HG03442 (cell line): ENCODE measurements at regions not wholly inside any gene's neighbourhood (a gene's known extent, or its start where the extent isn't known, plus 50 kb on each side); places are given as distances from the start of the nearest gene placed in this dataset.
"Not testable (repeated sequence)": the region's sequence is repeated elsewhere in the genome, so short reads cannot be mapped to it uniquely, and the experiment has no call there.

Experiments
- ATAC-seq: cut with Tn5 transposase; IDR thresholded peaks from one replicate; pipeline ENCODE4 v1.9.1; 2021; ENCODE audit warnings: mild to moderate bottlenecking, moderate library complexity; ENCODE audit not compliant: unreplicated experiment

DNA sequence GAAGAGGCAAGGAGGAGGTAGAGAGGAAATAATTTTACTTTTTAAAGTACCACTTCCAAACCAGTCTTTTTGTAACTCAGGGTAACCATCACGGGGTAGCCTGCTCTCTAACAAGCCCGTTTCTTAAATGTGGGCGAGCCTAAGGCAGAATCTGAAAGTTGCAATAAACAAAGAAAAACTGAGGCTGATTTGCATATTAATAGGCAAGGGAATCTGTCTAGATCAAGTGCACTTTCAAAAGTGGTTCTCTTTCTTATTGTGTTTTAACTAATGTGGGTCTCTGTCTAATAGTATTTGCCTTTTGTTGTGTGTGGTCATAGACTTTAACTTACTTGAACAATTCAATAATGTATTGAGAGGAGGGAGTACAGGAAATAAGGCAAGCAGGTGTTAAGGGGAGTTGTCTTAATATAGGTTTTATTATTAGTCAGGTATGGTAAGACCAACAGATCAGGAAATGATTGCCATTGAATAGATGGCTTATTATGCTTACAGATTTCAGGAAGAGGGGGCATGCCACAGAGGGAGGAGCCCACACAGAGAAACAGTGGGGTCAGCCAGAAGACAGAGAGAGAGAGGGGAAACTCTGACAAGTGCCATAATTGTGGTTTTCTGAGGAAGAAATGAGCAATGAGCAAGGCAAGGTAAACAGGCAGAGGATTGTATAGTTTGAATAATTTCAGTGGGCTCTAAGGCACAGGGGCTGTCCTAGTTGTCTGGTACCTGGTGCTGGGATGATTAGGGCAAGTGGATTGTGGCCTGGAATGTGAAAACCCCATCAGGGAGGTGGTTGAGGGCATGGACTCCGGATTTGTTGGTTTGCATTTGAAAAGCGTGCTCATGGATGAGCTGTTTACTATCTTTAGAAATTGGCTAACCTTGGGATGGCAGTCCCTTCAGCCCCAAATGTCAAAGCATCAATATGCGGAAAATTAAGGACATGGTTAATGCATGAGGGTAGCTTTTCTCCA lies 237.2 kb downstream of the TOX3 start:
- ATAC-seq, result no peak

DNA sequence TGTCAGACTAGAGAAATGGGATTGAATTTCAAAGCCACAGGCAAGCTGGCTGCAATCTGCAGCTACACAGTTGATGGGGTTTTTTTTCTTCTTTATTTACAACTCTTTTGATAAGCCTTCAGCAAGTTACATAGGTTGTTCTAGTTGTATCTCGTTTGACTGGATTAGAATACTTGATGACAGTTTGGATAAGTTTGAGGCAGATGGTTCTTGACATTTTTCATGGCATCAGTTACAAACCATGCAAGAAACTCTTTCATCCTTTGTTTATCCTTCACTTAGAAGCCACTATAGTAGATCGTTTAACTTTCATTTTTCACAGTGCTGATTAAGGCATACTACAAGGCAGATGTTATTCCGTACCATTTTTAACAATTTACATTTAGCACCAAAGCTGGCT lies 238.9 kb downstream of the TOX3 start:
- no peak for ATAC-seq

DNA sequence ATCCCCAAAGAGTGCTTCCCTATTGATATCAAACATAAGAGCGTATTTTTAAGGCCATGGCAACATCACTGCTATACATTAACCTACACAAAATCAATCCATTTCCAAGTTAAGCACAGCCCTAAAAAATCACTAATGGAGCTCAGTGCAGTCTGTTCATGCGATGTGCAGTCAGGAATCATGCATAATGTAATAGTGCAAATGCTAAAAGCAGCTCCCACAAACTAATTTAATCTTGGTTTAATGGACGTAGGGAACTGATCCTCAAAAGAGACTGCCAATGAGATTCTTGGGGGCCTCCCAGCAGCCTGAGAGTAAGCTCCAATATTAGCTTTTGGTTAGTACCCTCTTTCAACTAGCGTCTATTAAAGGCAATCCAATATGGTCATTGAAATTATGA lies 245.9 kb downstream of the TOX3 start:
- ATAC-seq, result no peak

DNA sequence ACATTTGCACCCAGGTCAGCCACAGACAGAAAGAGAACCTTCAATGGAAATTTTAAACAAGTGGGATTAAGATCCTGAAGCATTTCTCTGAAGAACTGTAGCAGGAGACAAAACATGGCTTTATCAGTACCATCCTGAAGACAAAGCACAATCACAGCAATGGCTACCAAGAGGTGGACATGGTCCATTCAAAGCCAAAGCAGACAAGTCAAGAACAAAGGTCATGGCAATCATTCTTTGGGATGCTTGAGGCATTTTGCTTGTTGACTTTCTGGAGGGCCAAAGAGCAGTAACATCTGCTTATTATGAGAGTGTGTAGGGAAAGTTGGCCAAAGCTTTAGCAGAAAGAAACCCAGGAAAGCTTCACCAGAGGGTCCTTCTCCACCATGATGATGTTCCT lies 248.2 kb downstream of the TOX3 start:
- ATAC-seq, result no peak

DNA sequence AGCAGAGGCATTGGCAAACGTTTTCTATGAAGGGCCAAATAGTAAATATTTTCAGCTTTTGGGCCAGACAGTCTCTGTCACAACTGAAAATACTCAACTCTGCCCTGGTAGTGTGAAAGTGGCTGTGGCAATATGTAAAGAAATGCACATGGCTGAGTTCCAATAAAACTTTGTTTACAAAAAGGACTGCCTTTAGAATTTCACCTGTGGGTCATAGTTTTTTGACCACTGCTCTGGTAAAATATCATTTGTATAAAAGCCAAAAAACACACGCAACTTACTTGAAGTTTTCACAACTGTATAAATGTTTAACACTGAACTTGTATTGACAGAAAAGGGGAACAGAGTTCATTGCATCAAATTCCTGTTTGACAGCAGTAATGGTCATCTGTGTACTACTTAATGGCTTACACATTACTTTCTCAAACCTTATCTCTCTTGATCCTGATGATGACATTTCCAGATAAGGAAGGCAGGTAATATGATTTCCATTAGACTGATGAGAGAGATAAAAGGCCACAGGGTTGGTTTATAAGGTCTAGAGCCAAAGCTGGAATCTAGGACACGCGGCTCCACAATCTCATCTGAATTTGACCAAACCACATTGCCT lies 250.1 kb downstream of the TOX3 start:
- ATAC-seq, result not testable (repeated sequence)

DNA sequence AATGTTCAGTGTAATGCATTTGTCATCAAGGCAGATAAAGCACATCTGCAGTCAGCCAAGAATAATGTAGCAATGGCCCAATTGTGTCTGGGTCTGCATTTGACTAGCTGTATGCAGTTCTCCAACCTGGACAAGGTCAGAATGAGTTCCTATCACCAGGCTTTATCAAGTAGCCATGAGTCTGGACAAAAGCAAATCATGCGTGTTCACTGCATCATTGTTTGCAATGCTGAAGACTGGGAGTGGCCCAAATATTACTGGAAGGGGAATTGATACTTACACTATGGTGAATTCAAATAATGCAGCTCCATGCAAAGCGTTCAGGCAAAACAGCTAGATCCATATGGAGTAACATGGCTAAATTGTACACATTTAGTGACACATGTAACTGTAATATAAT lies 250.9 kb downstream of the TOX3 start:
- no peak for ATAC-seq

DNA sequence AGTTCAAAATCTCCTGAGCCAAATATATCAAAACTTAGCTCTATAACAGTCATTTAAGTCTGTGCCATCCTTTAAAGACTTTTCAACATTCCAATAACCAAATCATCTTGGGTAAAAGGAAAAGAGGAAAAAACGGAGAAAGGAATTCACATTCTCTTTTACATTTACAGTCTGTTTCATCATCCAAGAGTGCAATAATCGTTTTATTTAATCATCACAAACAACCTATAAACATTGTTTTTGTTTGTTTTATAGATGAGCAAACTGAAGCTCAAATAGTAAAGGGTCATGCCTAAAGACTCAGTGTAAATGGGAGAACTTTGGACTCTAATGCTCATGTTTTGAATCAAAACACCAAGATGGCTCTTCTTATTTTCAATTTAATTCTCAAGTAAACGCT lies 252.3 kb downstream of the TOX3 start:
- ATAC-seq, result no peak

DNA sequence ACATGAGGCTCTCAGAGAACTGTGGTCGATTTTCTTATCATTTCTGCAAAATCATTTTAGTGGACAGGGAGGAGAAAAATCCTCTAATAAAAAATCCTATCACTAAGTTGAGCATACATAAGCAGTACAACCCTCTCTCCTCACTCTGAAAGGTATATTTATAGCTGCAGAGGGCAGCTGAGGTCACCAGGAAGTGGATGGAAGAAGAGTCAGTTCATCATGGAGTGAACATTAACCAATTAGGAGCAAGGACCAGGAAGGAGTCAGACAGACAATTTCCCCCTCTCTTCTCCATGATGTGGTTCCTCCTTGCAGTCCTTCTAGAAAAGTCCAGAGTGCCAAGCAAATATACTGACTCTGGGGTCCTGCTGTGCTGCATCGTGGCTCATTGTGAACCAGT lies 253.7 kb downstream of the TOX3 start:
- ATAC-seq, result no peak

DNA sequence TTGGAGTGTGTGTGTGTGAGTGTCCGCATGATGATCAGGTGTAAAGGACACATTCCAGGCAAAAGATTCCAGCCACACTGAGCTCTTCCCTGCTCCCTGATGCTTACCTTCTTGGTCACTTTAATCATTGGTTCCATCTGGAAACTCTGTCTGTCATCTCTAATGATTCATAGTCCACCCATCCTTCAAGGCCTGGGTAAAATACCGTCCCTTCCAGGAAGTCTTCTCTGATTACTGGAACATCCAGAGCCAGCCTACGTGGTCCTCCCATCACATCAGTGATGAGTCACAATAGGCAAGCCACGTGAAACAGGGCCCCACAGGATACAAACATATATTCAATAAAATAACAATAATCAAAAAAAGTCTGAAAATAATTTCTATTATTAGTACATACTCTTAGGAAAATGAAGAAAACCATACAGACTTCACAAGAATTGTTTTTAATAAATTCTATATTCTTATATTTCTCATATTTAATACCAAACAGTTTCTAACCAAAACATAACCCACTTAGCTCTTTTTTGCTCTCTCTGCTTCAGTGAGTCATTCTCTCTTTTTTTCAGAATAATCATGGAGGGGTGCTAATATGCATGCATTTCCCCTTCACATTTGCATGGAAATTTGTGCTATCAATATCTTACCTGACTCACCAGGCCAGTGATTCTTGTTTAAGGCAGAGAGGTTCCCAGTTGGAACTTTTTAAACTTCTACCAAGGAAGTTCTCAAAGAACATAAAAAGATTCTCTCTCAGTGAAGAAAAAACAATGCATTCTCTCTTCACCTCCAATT lies 263.2 kb downstream of the TOX3 start:
- no peak for ATAC-seq

DNA sequence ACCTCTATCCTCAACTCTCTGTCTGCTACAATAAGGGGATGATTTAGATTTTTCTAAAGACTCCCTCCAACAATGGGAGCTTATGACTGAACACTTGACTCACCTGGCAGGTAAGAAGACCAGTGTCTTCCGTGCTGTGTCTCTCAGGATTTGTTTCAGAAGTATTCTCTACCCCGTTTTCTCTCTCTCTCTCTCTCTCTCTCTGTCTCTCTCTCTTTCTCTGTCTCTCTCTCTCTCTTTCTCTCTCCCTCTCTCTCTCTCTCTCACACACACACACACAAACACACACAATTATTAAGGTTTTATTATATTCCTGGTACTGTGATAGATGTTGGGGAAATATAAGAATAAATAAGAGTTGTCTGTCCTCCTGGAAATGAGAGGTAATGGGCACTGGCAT lies 263.9 kb downstream of the TOX3 start:
- no peak for ATAC-seq

DNA sequence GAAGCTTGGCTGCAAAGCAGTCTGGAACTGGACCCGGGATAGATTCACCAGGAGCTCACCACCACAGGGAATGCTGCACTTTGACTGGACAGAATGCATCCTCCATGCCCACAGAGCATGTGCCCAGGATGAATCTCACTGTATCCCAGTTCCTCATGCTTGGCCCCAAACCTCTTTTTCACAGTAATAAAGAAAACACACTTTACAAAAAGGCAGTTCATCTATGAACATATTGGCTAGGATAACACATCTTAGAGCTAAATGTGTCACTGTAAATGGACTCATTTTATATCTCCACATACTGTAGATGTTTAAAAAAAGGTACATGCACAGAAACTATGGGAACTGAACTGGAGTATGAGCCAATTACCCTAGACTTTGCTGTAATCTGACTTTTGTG lies 266.9 kb downstream of the TOX3 start:
- no peak for ATAC-seq

DNA sequence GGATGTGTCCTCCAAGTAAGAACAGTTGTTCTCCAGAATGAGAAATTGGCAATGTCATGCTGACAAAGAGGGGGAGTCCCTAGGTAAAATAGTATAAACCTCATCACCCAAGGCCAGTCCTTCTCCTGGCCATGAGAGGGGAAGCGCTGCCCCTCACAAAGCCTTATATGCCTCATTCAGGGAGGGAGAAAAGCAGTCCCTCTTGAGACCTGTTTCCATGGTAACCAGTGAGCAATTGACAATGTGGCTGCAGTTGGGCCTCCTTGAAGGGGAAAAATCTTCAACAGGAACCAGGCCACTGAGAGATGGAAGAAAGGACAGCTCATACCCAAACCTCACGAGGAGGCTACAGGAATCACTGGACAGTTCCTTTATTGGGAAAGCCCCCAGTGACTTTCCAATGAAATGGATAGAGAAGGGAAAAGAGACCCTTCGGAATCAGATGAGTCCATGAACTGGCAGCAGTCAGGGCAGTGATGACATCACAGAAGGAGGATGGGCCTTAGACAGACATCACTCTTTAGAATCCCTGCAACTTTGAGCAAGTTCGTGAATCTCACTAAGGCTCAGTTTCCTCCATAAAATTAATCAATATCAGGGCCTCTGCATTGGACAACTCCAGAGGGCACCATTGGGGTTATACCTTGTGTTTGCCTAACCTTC lies 275.7 kb downstream of the TOX3 start:
- ATAC-seq, result no peak

DNA sequence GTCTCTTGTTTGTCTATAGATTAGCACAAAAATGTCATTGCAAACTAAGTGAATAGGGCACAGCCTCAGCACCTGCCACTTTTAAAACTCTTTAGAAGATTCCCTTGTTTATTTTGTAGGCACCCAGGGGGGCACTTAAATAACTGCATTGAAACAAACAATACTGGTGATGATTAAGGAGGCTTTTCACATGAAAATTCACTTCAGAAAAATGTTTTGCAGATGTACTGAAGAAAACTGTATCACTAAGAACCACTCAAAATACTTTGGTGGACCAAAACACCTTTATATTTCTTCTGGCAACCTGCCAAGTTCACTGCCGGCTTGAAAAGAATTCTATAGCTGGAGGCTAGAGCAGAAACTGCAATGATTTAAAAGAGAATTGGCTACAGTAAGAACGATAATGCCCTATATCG lies 281.5 kb downstream of the TOX3 start:
- no peak for ATAC-seq

DNA sequence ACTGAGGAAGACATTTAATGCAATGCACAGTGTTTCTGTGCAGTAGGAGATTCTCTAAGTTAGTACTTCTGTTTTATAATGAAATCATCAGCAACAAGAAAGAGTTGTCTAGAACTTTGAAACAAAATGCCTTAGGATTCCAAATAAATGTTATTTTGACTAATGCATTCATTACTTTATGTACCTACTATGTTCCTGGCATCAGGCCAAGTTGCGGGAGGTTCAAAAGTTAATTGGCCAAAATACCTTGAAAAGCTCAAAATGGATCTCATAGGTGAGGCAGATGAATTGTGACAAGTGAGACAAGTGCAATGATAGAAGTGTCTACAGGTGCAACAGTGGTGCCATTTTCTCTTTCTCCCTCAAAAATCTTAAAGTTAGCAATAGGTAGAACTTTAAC lies 289.4 kb downstream of the TOX3 start:
- ATAC-seq, result no peak

DNA sequence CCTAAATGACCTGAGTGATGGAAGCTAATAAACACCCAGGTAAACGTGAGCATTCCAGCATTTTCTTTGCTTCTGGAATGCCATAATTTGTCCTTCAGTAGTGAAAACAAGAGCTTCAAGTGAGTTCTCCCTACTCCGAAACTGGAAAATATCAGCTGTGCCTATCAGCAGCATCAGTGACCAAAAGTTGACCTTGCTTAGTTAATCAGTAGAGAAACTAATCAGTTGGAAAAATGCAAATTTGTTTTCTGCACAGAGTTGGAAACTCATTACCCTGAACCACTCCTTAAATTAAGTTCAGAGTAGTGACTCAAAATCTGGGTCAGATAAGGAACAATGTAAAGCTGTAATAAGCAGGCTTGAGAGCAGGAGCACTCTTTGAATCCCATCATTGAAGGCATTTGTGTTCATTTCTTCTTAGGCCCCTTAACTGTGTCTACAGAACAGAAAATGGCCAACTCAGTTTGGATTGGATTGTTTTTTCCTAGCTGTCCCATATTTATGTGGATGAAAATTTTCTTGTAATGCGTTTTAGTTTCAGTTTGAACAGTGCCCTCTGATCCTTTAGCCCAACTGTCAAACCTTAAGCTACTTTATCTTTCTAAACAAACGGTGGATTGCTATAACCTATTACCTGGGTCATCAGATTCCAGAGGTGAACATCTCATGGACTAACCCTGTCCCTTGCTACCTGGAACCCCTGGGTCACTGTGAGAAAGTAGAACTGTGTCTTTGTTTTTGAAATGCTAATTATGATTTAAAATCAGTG lies 290.4 kb downstream of the TOX3 start:
- ATAC-seq, result no peak

DNA sequence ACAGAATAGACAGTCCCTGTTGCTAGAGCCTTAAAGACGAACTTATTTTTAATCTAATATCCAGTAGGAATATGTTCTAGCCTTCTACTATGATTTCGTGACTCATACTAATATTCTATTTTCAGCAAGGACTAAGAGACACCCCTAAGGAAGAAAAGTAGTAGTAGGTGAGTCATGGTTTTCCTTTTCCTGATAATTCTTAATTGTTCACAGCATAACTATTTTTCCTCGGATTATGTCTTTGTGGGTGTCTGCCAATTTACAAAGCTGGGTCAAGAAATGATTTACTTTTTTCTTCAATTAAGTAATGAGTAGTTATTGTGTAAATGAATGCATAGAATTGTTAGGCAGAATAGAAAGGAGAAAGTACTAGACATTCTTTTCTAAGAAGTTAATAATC lies 292.2 kb downstream of the TOX3 start:
- no peak for ATAC-seq

DNA sequence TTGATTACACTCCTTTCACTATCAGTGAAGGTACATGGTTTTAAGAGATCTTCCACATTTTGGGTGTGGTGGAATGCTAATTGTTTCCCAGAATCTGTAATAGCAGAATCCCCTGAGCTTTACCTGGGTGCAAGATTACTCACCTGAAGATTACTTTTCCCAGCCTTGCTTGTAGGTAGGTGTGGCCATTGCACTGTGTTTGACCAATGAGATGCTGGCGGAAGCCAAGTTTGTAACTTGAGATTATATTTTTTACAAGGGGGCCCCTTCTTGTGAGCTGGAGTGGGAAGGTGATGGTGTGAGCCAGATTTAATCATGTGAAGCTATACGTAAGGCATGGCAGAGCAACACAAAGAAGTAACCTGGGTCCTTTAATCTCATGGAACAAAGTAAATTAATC lies 294.3 kb downstream of the TOX3 start:
- no peak for ATAC-seq

DNA sequence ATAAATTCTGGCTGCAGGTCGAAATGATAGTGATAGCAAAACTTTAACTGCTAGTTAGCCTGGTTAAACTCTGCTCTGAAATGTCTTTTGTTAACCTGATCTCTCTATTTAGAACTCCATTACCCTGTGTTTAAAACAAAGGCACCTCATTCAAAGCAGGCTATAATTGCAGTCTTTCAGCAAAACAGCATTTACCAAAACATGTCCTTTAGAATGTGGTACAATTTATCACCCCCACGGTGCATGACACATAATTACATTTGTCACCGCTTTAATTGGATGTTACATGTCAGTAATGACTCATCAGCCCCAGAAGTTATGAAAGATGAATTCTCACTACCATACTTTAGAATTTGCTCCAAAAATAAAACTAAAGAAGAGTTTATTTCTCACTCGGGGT lies 295.4 kb downstream of the TOX3 start:
- no peak for ATAC-seq

DNA sequence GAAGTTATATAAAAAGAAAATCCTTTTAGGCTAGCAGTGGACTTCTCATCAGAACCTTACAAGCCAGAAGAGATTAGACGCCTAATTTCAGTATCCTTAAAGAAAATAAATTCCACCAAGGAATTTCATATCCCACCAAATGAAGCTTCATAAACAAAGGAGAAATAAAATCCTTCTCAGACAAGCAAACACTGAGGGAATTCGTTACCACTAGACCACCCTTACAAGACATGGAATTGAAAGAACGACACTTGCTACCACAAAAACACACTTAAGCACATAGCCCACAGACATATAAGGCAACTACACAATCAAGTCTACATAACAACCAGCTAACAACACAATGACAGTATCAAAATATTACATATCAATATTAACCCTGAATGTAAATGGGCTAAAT lies 299.2 kb downstream of the TOX3 start:
- no peak for ATAC-seq

DNA sequence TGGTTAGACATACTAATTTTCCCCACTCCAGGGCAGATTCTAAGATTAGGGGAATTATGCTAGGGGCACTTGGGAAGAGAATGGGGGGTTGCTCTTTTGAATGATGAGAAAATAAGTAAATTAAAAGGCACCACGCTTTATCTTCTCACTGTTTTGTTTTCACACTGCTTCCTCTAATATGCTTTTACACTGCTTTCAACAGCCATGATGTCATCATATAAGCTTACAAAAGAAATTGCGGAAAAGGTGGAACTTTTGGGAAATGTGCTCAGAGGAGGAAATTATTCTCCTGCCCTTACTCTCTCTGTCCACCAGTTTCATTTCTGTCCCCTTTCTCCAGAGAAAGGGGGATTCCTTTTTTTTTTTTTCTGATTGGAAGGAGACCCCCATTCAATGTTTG lies 308.2 kb downstream of the TOX3 start:
- no peak for ATAC-seq
